GM10248 (cell line): ENCODE measurements at regions not wholly inside any gene's neighbourhood (a gene's known extent, or its start where the extent isn't known, plus 50 kb on each side); places are given as distances from the start of the nearest gene placed in this dataset.

Source experiments
- CTCF ChIA-PET: fragments of 300-600 bp; sonication (Branson Sonifier 250); formaldehyde crosslinking; extraction: SDS; loops from one replicate; lab custom pipeline; 2021; ENCODE audit warnings: antibody characterized with exemption; lab: Yijun Ruan, JAX
- POLR2A ChIA-PET: fragments of 350-650 bp; sonication (Branson Sonifier 250); formaldehyde crosslinking; extraction: SDS; loops from one replicate; lab custom pipeline; 2020; ENCODE audit warnings: antibody characterized with exemption; lab: Yijun Ruan, JAX
- DNase-seq: peaks from one replicate; pipeline ENCODE4 v3.0.0; 2012; ENCODE audit errors: extremely low spot score
- TF ChIP-seq, protein P1 (sequence below): IDR thresholded peaks from 2 replicates; pipeline ENCODE4 v1.5.1; 2012; ENCODE audit warnings: mild to moderate bottlenecking, low read depth; ENCODE audit errors: extremely low read depth, missing control alignments, control extremely low read depth

DNA sequence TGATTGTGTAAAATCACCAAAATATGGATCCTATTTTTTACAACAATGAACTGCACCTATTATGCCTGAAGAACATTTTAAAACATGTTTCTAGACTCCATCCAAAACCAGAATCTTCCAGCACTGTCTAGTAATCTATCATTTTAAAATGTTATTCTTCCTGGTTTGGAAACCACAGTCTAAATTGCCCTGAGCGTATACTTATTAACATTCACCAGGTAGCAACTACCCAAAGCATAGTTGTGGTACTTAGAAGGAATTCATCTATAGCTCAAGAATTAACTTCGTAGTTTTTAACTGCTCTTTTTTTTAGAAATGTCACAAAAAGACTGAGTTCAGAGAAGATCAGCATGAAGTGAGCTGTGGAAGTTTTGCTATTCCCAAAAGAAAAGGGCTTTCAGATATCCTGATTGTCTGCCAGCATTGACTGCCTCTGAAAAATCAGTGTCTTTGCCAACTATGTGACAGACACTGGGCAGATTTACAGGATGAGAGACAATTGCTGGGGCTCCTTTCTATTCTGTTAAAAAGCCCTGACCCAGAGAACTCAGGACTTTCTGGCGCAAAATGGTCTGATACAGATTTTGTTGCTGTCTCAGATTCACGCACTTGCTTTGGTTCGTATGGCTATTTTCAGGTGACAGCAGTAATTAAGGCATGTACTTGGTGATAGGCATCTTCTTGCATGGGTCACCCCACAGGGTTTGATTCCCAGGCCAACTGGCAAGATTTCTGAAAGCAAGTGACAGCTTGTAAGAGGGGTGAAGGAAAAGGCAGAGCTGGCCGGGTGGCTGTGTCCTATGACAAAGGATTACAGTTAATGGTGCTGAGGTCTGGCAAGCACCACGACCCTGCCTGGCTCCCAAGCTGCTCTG lies 152.5 kb upstream of the RAI14 start:
- ChIA-PET CTCF (interaction anchor here (0.9 to 3.6 kb wide), 4 partner anchors 18 to 395 kb away, joined by 3 to 15 read pairs (median 7); no protein-coding TSS in a partner anchor), POLR2A (no interaction called here)
- TF ChIP-seq, protein P1, sequence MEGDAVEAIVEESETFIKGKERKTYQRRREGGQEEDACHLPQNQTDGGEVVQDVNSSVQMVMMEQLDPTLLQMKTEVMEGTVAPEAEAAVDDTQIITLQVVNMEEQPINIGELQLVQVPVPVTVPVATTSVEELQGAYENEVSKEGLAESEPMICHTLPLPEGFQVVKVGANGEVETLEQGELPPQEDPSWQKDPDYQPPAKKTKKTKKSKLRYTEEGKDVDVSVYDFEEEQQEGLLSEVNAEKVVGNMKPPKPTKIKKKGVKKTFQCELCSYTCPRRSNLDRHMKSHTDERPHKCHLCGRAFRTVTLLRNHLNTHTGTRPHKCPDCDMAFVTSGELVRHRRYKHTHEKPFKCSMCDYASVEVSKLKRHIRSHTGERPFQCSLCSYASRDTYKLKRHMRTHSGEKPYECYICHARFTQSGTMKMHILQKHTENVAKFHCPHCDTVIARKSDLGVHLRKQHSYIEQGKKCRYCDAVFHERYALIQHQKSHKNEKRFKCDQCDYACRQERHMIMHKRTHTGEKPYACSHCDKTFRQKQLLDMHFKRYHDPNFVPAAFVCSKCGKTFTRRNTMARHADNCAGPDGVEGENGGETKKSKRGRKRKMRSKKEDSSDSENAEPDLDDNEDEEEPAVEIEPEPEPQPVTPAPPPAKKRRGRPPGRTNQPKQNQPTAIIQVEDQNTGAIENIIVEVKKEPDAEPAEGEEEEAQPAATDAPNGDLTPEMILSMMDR: no peak
- DNase-seq: no peak

DNA sequence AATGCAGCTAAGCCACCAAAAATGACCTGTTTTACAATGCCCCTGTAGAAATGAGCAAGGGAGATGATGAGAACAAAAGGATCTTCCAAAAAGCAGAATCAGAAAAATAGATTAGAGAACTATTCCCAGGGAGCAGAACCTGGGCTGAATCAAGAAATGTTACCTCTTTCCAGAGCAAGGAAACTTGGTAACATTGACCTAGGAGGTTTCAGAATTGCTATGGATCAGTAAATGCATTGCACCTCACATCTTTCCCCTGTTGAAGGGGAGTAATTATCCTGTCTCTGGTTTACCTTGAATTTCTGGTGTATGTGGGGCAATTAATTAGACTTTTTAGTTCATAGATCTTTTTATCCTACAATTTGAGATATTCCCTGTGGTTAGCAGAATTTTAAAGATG lies 151.2 kb upstream of the RAI14 start:
- TF ChIP-seq, protein P1: no peak
- no peak for DNase-seq
- CTCF ChIA-PET: interaction anchor here (1.2 to 3.6 kb wide), 6 partner anchors 18 to 498 kb away, joined by 3 to 15 read pairs (median 4); no protein-coding TSS in a partner anchor
- POLR2A ChIA-PET: no interaction called here

DNA sequence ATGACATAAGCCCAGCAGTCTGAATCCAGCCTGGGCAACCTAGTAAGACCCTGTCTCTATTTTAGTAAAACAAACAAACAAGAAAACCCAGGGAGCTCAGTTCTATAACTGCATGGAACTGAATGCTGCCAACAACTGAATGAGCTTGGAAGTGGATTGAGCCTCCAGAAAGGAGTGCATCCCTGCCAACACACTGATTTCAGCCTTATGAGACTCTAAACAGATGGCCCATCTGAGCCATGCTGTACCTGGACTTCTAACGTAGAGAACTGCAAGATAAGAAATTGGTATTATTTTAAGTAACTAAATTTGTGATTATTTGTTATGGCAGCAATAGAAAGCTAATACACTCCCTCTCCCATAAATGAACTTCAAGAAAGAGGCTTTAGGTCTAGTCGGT lies 150.4 kb upstream of the RAI14 start:
- no peak for DNase-seq
- CTCF ChIA-PET: interaction anchor here (1.2 to 3.6 kb wide), 6 partner anchors 11 to 498 kb away, joined by 3 to 8 read pairs (median 4); no protein-coding TSS in a partner anchor
- TF ChIP-seq, protein P1: no peak
- POLR2A ChIA-PET: no interaction called here

DNA sequence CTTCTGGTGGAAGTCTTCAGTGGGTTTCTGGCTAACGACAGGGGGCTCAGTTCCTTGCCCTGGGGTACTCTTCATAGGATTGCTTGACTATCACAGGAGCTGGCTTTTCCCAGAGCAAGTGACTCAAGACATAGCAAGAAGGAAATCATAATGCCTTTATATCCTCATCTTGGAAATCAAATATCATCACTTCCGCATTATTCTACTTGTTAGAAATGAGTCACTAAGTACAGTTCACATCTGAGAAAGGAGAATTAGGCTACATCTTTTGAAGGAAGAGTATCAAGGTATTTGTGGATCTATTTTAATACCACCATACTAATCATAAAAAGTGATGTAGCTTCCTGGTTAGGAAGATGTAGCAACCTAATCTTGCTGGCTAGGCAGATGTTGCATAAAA lies 148.2 kb upstream of the RAI14 start:
- ChIA-PET POLR2A (no interaction called here), CTCF (interaction anchor here (1.3 to 8.1 kb wide), 4 partner anchors 9 to 391 kb away, joined by 3 to 36 read pairs (median 18); no protein-coding TSS in a partner anchor)
- TF ChIP-seq, protein P1: no peak
- DNase-seq: no peak

DNA sequence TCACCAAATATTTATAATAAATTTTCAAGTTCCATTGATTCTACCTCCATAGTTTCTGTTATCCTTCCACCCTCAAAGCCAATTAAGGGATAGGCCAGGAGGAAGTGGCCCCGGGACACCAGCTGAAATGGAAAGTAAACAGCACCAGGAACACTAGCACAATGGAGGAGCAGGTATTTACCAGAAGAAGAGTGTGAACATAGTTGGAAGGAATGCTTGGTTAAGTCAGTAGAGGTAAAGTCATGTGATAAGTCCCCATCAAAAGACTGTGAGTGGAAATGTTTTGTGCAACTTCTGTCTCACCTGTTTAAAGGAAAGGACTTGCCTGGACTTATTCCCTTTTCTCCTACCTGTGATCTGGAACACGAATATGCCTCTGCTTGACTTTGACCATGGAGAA lies 146.7 kb upstream of the RAI14 start:
- TF ChIP-seq, protein P1: no peak
- POLR2A ChIA-PET: no interaction called here
- CTCF ChIA-PET: interaction anchor here (1.3 to 8.1 kb wide), 3 partner anchors 14 to 390 kb away, joined by 3 to 36 read pairs (median 32); no protein-coding TSS in a partner anchor
- no peak for DNase-seq

DNA sequence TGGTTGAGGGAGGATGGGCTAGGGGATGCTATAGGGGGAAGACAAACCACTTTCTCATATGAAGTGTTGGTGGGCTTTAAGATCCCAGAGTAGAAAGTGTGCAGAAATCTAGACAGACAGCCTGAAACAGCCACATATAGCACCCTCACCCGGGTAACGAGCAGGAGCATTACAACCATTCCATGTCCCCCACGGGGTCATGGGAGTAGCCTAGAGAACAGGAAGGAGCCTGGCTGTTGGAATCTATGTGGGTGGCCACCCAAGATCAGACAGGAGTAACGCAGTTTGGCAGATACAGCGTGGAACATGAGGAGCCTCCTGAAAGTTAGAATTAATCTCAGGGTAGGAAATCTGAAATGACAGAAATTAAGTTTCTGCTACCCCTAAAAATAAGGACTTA lies 146.1 kb upstream of the RAI14 start:
- POLR2A ChIA-PET: no interaction called here
- TF ChIP-seq, protein P1: no peak
- CTCF ChIA-PET: interaction anchor here (1.3 to 8.1 kb wide), 4 partner anchors 10 to 448 kb away, joined by 4 to 36 read pairs (median 18); no protein-coding TSS in a partner anchor
- no peak for DNase-seq
